ENCODE measurements at regions not wholly inside any gene's neighbourhood (a gene's known extent, or its start where the extent isn't known, plus 50 kb on each side); places are given as distances from the start of the nearest gene placed in this dataset.

DNA sequence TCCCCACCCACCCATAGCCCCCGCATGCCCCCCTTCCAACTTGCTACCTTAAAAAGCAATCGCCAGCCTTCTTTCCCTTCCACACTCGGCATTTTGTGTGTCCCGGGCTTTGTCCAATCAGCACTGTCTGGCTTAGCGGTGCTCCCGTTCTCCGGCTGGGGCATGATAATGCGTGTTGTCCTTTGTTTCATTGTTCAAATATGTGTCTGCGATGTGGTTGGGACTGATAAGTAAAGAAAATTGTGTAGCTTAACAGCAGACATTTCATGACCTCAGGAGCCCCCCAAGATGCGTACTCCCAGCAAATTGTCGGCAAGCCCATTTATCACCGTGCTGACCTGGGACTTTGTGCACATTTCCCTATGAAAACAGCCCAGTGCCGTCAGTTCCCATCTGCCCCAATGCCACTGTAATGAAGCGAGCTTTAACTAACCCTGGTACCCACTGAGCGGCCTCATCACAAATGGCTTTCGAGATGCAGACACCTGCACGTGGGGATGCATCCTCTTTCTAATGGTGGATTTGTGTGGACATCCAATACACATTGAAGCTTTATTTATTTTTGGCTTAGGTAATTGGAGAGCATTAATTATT is 167.0 kb upstream of the E2F8 start:
- DNase-seq (ENCODE audit: low read depth, low spot score): no peak

DNA sequence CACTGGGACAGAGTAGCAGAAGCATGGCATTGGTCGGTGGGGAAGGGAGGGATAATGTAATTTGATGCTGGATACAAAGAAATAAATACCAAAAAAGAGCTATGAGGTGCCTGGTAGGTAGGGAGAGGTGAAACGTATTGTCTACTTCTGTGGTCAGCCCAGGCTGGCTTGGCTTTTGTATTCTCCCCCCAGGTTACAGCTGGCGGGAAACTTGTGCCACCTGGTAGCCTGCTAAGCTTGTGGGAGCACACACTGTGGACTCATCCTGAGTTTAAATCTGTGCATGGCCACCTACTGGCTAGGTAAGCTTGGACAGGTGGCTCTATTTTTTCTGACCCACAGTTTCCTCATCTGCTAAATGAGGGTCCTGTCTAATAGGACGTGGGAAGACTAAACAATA is 165.2 kb upstream of the E2F8 start:
- no peaks in the 10 kb centered on the region for H3K9me3 ChIP-seq (ENCODE audit: control insufficient read depth, insufficient read depth, low read length)
- H3K27ac ChIP-seq (ENCODE audit: low read depth, low read length): no peak overlapping the region
- H3K27me3 ChIP-seq (ENCODE audit: control insufficient read depth, insufficient read depth, low read length): no peaks in the 10 kb centered on the region
- H3K4me3 ChIP-seq (ENCODE audit: low read depth, low read length): no peak overlapping the region
- TF ChIP-seq, protein P1, sequence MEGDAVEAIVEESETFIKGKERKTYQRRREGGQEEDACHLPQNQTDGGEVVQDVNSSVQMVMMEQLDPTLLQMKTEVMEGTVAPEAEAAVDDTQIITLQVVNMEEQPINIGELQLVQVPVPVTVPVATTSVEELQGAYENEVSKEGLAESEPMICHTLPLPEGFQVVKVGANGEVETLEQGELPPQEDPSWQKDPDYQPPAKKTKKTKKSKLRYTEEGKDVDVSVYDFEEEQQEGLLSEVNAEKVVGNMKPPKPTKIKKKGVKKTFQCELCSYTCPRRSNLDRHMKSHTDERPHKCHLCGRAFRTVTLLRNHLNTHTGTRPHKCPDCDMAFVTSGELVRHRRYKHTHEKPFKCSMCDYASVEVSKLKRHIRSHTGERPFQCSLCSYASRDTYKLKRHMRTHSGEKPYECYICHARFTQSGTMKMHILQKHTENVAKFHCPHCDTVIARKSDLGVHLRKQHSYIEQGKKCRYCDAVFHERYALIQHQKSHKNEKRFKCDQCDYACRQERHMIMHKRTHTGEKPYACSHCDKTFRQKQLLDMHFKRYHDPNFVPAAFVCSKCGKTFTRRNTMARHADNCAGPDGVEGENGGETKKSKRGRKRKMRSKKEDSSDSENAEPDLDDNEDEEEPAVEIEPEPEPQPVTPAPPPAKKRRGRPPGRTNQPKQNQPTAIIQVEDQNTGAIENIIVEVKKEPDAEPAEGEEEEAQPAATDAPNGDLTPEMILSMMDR (IDR thresholded peaks at IDR 0.05; ENCODE audit: low read depth, low read length): no peak
- DNase-seq (ENCODE audit: low read depth, low spot score): no peak
- ChIA-PET CTCF (no interaction called here), POLR2A (no interaction called here)

More for the DNA sequence above, 167.0 kb upstream of the E2F8 start:
- CTCF ChIA-PET: interaction anchor here (0.8 kb wide), 1 partner anchor 25 kb away, joined by 3 read pairs; no protein-coding TSS in a partner anchor
- TF ChIP-seq, protein P1 (IDR thresholded peaks at IDR 0.05; ENCODE audit: low read depth, low read length): no peak
- POLR2A ChIA-PET: no interaction called here
- H3K4me3 ChIP-seq (ENCODE audit: low read depth, low read length): no peak overlapping the region
- H3K27me3 ChIP-seq (ENCODE audit: control insufficient read depth, insufficient read depth, low read length): no peaks in the 10 kb centered on the region
- H3K9me3 ChIP-seq (ENCODE audit: control insufficient read depth, insufficient read depth, low read length): no peaks in the 10 kb centered on the region
- H3K27ac ChIP-seq (ENCODE audit: low read depth, low read length): no peak overlapping the region

DNA sequence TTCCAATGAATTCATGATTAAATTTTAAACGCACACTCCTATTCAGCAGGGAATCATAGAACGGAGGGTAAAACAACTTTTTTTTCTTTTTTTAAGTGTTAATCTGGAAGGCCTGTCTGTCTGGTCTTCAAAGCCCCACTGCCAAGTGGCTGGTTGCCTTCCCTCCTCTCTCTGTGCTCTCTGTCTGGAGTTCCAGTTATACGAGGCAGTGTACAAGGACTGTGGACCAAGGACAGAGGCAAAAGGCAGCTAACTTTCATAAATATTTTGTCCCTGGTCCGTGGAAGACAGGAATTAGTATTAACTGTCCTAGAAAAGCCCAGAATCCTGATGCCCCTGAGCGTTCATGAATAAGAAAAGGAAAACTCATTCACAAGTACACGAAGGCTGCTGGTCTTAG is 164.0 kb upstream of the E2F8 start:
- no peak overlapping the region for H3K4me3 ChIP-seq (ENCODE audit: low read depth, low read length)
- ChIA-PET POLR2A (no interaction called here), CTCF (no interaction called here)
- no peak for DNase-seq (ENCODE audit: low read depth, low spot score)
- H3K9me3 ChIP-seq (ENCODE audit: control insufficient read depth, insufficient read depth, low read length): no peaks in the 10 kb centered on the region
- TF ChIP-seq, protein P1 (IDR thresholded peaks at IDR 0.05; ENCODE audit: low read depth, low read length): no peak
- H3K27ac ChIP-seq (ENCODE audit: low read depth, low read length): no peak overlapping the region
- no peaks in the 10 kb centered on the region for H3K27me3 ChIP-seq (ENCODE audit: control insufficient read depth, insufficient read depth, low read length)

DNA sequence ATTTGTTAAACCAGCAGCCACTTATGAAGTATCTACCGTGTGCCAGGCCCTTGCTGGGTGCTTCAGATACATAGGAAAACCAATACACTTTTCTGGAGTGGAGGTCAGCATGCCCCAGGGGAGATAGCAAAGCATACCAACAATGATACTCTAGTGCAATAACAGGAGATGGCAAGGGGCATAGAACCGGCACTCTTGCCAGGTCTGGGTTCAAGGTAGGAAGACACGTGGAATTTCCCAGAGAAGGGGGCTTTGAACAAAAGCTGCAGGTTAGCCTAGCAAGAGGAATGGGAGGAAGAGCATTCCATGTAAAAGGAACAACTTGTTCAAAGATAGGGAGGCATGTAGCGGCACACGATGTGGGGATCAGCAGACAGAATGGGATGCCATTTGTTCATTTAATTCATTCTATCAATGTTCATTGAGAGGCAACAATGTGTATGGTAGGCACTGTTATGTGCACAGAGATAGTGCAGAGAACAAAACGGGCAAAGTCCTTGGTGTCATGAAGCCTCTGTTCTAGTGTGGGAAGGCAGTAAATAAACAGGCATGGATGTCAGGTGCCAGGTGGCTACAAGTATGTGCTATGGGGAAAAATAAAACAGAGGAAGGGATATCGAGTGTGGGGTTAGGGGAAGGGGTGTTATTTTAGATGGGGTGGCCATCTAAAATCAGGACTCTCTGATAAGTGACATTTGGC is 162.6 kb upstream of the E2F8 start:
- H3K27ac ChIP-seq (ENCODE audit: low read depth, low read length): no peak overlapping the region
- no peak overlapping the region for H3K4me3 ChIP-seq (ENCODE audit: low read depth, low read length)
- H3K9me3 ChIP-seq (ENCODE audit: control insufficient read depth, insufficient read depth, low read length): no peaks in the 10 kb centered on the region
- TF ChIP-seq, protein P1 (IDR thresholded peaks at IDR 0.05; ENCODE audit: low read depth, low read length): no peak
- no peak for DNase-seq (ENCODE audit: low read depth, low spot score)
- ChIA-PET POLR2A (no interaction called here), CTCF (no interaction called here)
- no peaks in the 10 kb centered on the region for H3K27me3 ChIP-seq (ENCODE audit: control insufficient read depth, insufficient read depth, low read length)

DNA sequence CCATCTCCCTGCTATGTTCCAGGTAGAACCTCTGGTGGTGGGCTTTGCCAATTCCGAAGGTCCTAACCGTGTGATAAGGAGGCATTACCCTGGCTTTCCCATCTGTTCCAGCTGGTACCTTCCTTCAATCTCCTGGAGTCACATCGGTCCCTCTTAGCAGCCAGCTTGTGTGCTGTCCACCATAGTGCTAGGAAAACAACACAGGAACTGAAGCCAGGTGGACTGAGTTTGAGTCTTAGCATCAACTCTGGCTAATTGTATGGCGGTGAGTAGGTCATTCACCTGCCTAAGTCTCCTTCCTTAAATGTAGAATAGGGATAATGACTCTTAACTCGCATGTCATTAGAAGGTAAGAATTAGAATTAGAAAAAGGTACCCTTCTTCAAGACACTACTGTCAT is 159.6 kb upstream of the E2F8 start:
- TF ChIP-seq, protein P1 (IDR thresholded peaks at IDR 0.05; ENCODE audit: low read depth, low read length): no peak
- Histone ChIP-seq H3K27me3 (ENCODE audit: control insufficient read depth, insufficient read depth, low read length) (no peaks in the 10 kb centered on the region), H3K27ac (ENCODE audit: low read depth, low read length) (no peak overlapping the region), H3K9me3 (ENCODE audit: control insufficient read depth, insufficient read depth, low read length) (no peaks in the 10 kb centered on the region), H3K4me3 (ENCODE audit: low read depth, low read length) (no peak overlapping the region)
- POLR2A ChIA-PET: no interaction called here
- no peak for DNase-seq (ENCODE audit: low read depth, low spot score)
- CTCF ChIA-PET: no interaction called here
